IPS-NIHi11 (cell line): ENCODE measurements at regions not wholly inside any gene's neighbourhood (a gene's known extent, or its start where the extent isn't known, plus 50 kb on each side); places are given as distances from the start of the nearest gene placed in this dataset.

Source experiments
- DNase-seq: peaks from one replicate; pipeline ENCODE4 v3.0.0; 2012; ENCODE audit warnings: mixed read lengths, low spot score

- DNase-seq: no peak
These were observed 55.5 kb downstream of the DRD1 start for GRCh38 chr5:175388531-175388930.

GRCh38 chr5:175387144-175387543 lies 56.8 kb downstream of the DRD1 start:
- DNase-seq: no peak

GRCh38 chr5:175386526-175386925 lies 57.5 kb downstream of the DRD1 start:
- DNase-seq: no peak

- DNase-seq: no peak
These were observed 58.2 kb downstream of the DRD1 start for GRCh38 chr5:175385691-175386362.

- no peak for DNase-seq
These were observed 59.0 kb downstream of the DRD1 start for GRCh38 chr5:175384724-175385552.

- no peak for DNase-seq
These were observed 60.6 kb downstream of the DRD1 start for GRCh38 chr5:175383350-175383749.

GRCh38 chr5:175382171-175382570 lies 61.8 kb downstream of the DRD1 start:
- DNase-seq: no peak

GRCh38 chr5:175381130-175381529 lies 62.9 kb downstream of the DRD1 start:
- no peak for DNase-seq

GRCh38 chr5:175380701-175381100 lies 63.3 kb downstream of the DRD1 start:
- DNase-seq: no peak

- no peak for DNase-seq
These were observed 64.1 kb downstream of the DRD1 start for GRCh38 chr5:175379867-175380266.

GRCh38 chr5:175378444-175379028 lies 65.4 kb downstream of the DRD1 start:
- no peak for DNase-seq

GRCh38 chr5:175377816-175378215 lies 66.2 kb downstream of the DRD1 start:
- no peak for DNase-seq

GRCh38 chr5:175374166-175374875 lies 69.7 kb downstream of the DRD1 start:
- DNase-seq: no peak

- no peak for DNase-seq
These were observed 78.1 kb downstream of the DRD1 start for GRCh38 chr5:175365866-175366265.

GRCh38 chr5:175363300-175363699 lies 80.7 kb downstream of the DRD1 start:
- DNase-seq: no peak

- DNase-seq: no peak
These were observed 86.0 kb downstream of the DRD1 start for GRCh38 chr5:175357995-175358394.

- DNase-seq: no peak
These were observed 87.6 kb downstream of the DRD1 start for GRCh38 chr5:175356428-175356827.

- DNase-seq: no peak
These were observed 89.0 kb downstream of the DRD1 start for GRCh38 chr5:175354964-175355363.

- DNase-seq: no peak
These were observed 90.1 kb downstream of the DRD1 start for GRCh38 chr5:175353926-175354325.

GRCh38 chr5:175351897-175352590 lies 91.9 kb downstream of the DRD1 start:
- DNase-seq: no peak

GRCh38 chr5:175351126-175351525 lies 92.9 kb downstream of the DRD1 start:
- no peak for DNase-seq

GRCh38 chr5:175347931-175348330 lies 96.1 kb downstream of the DRD1 start:
- no peak for DNase-seq
